ENCODE measurements at regions not wholly inside any gene's neighbourhood (a gene's known extent, or its start where the extent isn't known, plus 50 kb on each side); places are given as distances from the start of the nearest gene placed in this dataset.

DNA sequence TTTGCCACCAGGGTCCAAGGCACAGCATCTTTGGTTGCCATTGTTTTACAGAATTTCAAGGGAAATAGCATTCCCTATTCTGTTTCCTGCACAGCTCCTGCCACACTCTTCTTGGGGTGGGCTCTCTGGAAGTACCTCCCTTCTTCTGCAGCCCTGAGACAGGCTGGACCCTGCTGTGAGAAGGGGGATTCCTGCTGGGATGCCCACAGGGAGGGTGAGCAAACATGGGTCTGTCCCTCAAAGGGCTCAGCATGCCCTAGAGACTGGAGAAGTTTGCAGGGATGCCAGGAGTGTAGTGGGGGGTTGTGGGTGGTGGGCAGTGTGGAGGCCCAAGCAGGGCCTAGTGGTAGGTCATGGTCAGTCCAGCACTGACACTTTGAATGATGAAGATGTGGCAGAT is 222.2 kb upstream of the GPR26 start:
- TF ChIP-seq, protein P1, sequence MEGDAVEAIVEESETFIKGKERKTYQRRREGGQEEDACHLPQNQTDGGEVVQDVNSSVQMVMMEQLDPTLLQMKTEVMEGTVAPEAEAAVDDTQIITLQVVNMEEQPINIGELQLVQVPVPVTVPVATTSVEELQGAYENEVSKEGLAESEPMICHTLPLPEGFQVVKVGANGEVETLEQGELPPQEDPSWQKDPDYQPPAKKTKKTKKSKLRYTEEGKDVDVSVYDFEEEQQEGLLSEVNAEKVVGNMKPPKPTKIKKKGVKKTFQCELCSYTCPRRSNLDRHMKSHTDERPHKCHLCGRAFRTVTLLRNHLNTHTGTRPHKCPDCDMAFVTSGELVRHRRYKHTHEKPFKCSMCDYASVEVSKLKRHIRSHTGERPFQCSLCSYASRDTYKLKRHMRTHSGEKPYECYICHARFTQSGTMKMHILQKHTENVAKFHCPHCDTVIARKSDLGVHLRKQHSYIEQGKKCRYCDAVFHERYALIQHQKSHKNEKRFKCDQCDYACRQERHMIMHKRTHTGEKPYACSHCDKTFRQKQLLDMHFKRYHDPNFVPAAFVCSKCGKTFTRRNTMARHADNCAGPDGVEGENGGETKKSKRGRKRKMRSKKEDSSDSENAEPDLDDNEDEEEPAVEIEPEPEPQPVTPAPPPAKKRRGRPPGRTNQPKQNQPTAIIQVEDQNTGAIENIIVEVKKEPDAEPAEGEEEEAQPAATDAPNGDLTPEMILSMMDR (IDR thresholded peaks at IDR 0.05): no peak
- no peak for TF ChIP-seq POLR2A (IDR thresholded peaks at IDR 0.05)
